ENCODE measurements at regions not wholly inside any gene's neighbourhood (a gene's known extent, or its start where the extent isn't known, plus 50 kb on each side); places are given as distances from the start of the nearest gene placed in this dataset.

DNA sequence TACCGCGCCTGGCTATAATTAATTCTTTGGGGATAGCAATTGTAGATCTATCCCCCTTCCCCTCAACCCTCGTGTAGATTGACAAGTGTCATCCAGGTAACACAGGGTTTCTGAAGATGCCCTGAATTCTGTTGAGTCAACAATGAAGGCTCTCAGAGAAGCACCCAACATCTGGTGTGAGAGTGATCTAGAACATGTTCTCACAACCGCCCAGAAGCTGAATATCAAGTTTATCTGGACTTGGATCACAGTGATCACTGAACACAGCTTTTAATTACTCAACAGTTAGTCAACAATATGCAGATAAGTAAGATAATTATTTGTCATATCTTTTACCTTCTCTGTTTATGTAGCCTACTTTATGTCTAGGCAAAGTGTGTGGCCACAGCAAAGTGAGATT lies 204.2 kb upstream of the RGMB start:
- no peak for TF ChIP-seq RARB (CRISPR knock-in tag; IDR thresholded peaks at IDR 0.05)
- TF ChIP-seq, protein P1, sequence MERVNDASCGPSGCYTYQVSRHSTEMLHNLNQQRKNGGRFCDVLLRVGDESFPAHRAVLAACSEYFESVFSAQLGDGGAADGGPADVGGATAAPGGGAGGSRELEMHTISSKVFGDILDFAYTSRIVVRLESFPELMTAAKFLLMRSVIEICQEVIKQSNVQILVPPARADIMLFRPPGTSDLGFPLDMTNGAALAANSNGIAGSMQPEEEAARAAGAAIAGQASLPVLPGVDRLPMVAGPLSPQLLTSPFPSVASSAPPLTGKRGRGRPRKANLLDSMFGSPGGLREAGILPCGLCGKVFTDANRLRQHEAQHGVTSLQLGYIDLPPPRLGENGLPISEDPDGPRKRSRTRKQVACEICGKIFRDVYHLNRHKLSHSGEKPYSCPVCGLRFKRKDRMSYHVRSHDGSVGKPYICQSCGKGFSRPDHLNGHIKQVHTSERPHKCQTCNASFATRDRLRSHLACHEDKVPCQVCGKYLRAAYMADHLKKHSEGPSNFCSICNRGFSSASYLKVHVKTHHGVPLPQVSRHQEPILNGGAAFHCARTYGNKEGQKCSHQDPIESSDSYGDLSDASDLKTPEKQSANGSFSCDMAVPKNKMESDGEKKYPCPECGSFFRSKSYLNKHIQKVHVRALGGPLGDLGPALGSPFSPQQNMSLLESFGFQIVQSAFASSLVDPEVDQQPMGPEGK (CRISPR knock-in tag; IDR thresholded peaks at IDR 0.05; ENCODE audit: borderline replicate concordance) = no peak
- no peak for TF ChIP-seq ESRRG (CRISPR knock-in tag; IDR thresholded peaks at IDR 0.05)
- TF ChIP-seq PPARA (CRISPR knock-in tag; IDR thresholded peaks at IDR 0.05; ENCODE audit: borderline replicate concordance) = no peak
- TF ChIP-seq, protein P2, sequence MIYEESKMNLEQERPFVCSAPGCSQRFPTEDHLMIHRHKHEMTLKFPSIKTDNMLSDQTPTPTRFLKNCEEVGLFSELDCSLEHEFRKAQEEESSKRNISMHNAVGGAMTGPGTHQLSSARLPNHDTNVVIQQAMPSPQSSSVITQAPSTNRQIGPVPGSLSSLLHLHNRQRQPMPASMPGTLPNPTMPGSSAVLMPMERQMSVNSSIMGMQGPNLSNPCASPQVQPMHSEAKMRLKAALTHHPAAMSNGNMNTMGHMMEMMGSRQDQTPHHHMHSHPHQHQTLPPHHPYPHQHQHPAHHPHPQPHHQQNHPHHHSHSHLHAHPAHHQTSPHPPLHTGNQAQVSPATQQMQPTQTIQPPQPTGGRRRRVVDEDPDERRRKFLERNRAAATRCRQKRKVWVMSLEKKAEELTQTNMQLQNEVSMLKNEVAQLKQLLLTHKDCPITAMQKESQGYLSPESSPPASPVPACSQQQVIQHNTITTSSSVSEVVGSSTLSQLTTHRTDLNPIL (CRISPR knock-in tag; IDR thresholded peaks at IDR 0.05; ENCODE audit: low read depth) = no peak
- TF ChIP-seq CSDC2 (CRISPR knock-in tag; IDR thresholded peaks at IDR 0.05) = no peak
- no peak for TF ChIP-seq ZNF70 (CRISPR knock-in tag; IDR thresholded peaks at IDR 0.05)
- no peak for TF ChIP-seq ARNTL (CRISPR knock-in tag; IDR thresholded peaks at IDR 0.05; ENCODE audit: borderline replicate concordance, low read depth)
- TF ChIP-seq, protein P3, sequence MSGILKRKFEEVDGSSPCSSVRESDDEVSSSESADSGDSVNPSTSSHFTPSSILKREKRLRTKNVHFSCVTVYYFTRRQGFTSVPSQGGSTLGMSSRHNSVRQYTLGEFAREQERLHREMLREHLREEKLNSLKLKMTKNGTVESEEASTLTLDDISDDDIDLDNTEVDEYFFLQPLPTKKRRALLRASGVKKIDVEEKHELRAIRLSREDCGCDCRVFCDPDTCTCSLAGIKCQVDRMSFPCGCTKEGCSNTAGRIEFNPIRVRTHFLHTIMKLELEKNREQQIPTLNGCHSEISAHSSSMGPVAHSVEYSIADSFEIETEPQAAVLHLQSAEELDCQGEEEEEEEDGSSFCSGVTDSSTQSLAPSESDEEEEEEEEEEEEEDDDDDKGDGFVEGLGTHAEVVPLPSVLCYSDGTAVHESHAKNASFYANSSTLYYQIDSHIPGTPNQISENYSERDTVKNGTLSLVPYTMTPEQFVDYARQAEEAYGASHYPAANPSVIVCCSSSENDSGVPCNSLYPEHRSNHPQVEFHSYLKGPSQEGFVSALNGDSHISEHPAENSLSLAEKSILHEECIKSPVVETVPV (CRISPR knock-in tag; IDR thresholded peaks at IDR 0.05) = no peak
- TF ChIP-seq, protein P4, sequence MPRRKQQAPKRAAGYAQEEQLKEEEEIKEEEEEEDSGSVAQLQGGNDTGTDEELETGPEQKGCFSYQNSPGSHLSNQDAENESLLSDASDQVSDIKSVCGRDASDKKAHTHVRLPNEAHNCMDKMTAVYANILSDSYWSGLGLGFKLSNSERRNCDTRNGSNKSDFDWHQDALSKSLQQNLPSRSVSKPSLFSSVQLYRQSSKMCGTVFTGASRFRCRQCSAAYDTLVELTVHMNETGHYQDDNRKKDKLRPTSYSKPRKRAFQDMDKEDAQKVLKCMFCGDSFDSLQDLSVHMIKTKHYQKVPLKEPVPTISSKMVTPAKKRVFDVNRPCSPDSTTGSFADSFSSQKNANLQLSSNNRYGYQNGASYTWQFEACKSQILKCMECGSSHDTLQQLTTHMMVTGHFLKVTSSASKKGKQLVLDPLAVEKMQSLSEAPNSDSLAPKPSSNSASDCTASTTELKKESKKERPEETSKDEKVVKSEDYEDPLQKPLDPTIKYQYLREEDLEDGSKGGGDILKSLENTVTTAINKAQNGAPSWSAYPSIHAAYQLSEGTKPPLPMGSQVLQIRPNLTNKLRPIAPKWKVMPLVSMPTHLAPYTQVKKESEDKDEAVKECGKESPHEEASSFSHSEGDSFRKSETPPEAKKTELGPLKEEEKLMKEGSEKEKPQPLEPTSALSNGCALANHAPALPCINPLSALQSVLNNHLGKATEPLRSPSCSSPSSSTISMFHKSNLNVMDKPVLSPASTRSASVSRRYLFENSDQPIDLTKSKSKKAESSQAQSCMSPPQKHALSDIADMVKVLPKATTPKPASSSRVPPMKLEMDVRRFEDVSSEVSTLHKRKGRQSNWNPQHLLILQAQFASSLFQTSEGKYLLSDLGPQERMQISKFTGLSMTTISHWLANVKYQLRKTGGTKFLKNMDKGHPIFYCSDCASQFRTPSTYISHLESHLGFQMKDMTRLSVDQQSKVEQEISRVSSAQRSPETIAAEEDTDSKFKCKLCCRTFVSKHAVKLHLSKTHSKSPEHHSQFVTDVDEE (CRISPR knock-in tag; IDR thresholded peaks at IDR 0.05) = no peak
- no peak for TF ChIP-seq BACH2 (CRISPR knock-in tag; IDR thresholded peaks at IDR 0.05; ENCODE audit: borderline replicate concordance)
- no peak for TF ChIP-seq SNAI2 (CRISPR knock-in tag; IDR thresholded peaks at IDR 0.05)
- TF ChIP-seq ZC3H10 (CRISPR knock-in tag; IDR thresholded peaks at IDR 0.05) = no peak
